ENCODE measurements at regions not wholly inside any gene's neighbourhood (a gene's known extent, or its start where the extent isn't known, plus 50 kb on each side); places are given as distances from the start of the nearest gene placed in this dataset.

DNA sequence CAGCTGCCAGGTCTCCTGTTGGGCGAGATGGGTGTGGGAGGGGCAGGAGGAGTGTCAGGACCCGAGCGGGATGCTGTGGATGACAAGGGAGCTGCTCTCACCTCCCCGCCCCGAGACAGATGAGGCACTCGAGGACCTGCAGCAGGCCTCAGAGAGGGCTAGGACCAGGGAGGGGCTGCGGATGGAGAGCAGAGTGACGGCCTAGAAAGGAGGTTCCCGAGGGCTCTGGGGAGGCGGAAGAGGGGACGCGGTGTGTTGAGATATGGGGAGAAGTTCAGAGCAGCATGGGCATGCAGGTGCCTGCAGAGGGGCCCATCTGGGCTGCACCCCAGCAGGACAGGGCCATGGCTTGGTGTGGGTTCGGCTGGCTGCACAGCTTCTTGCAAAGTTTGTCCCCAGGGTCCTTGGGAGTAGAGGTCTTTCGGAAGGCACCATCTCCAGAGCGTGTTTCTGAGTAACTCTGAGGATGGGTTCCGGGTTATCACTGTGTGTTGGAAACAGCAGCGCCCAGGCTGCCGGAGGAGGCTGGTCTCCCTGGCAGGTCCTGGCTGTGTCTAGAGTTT is 104.6 kb downstream of the PAX1 start:
- no peak for DNase-seq

DNA sequence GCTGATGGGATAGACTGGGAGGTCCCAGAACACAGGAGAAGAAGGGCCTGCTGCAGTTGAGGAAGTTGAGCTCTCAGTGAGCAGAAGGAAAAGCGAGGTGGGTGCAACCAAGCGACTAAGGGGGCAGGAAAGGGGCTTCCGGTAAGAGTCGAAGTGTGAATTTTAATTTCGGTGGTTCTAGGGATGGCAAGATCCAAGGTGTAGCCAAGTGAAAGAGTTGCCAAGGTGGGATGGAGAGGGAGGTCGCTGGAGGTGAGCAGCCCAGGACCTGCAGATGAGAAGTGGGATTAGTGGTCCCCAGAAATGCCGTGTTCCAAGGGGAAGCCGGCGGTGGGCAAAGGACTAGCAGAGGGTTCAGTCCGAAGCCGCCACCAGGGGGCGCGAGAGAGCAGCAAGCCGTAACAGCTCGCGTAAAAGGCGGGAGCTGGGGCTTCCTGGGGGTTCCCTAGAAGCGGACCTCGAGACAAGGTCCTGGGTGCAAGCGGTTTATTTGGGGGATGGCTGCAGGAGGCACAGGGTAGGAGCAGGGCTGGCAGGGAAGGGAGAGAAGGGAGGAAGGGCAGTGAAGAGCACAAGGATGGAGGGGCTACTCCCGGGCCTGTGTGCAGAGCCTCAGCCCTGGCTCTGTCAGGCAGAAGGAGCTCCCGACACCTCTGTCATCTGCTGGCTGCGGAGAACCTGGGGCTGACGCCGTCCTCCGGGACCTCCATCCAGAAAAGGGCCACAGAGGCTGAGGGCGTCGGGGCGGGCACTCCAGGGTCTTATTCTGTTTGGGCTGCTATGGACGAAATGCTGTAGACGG is 103.6 kb downstream of the PAX1 start:
- no peak for DNase-seq

DNA sequence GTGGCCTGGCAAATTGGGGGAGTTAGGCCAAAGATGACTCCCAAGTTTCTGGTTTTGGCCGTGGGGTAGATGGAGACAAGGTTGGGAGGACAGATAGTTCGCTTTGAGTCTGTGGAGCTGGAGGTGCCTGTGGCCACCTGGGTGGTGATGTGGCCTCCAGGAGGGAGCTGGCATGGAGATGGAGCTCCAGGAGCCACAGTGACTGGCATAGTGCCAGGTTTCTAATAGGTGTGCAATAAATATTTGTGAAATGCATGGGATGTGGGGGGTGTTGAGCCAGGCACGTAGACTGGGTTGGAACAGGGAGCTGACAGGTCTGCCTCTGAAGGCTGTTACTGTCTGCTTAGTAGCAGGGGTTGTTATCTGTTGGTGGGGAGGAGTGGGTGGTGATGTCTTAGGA is 102.7 kb downstream of the PAX1 start:
- DNase-seq, result no peak

DNA sequence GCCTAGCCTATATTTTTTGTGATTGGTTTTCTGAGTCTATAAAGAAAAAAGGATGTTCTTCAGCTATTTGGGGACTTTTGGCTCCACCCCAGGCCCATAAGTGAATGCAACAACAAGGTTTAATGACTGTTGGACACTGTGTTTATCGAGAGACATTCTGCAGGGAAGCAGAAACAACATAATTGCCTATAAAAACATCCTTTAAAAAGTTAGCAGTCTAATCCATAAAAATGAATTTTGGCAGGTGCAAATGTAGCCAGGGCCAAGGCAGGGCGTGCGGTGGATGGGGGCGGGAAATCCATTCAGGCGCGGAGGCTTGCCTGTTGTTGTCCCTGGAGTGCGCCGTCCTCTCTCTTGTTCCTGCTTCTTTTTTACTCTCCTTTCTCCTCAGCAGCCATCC is 99.3 kb downstream of the PAX1 start:
- no peak for DNase-seq

- no peak for DNase-seq
Observed at GRCh38 chr20:21801193-21801592, 95.7 kb downstream of the PAX1 start.

- no peak for DNase-seq
Observed at GRCh38 chr20:21798384-21798783, 92.9 kb downstream of the PAX1 start.

GRCh38 chr20:21796059-21796458 is 90.6 kb downstream of the PAX1 start:
- no peak for DNase-seq

GRCh38 chr20:21788082-21788481 is 82.6 kb downstream of the PAX1 start:
- no peak for DNase-seq

- DNase-seq, result no peak
Observed at GRCh38 chr20:21781446-21782075, 76.1 kb downstream of the PAX1 start.

- DNase-seq, result no peak
Observed at GRCh38 chr20:21780528-21780927, 75.1 kb downstream of the PAX1 start.
